ENCODE measurements at regions not wholly inside any gene's neighbourhood (a gene's known extent, or its start where the extent isn't known, plus 50 kb on each side); places are given as distances from the start of the nearest gene placed in this dataset.

- no peak for DNase-seq (ENCODE audit: extremely low read depth, low read depth)
- no peak for TF ChIP-seq CTCF (IDR thresholded peaks at IDR 0.05; ENCODE audit: low read depth, low read length, missing control alignments)
- no peak overlapping the region for H3K4me3 ChIP-seq (replicated peaks; ENCODE audit: low read depth, low read length)
These were observed 52.4 kb upstream of the FICD start for GRCh38 chr12:108462686-108463085.

- no peak for DNase-seq (ENCODE audit: extremely low read depth, low read depth)
- no peak for TF ChIP-seq CTCF (IDR thresholded peaks at IDR 0.05; ENCODE audit: low read depth, low read length, missing control alignments)
- H3K4me3 ChIP-seq (replicated peaks; ENCODE audit: low read depth, low read length): no peak overlapping the region
These were observed 53.9 kb upstream of the FICD start for GRCh38 chr12:108461058-108461660.

GRCh38 chr12:108459149-108459548 is 55.9 kb upstream of the FICD start:
- no peak for DNase-seq (ENCODE audit: extremely low read depth, low read depth)
- no peak for TF ChIP-seq CTCF (IDR thresholded peaks at IDR 0.05; ENCODE audit: low read depth, low read length, missing control alignments)
- H3K4me3 ChIP-seq (replicated peaks; ENCODE audit: low read depth, low read length): no peak overlapping the region

GRCh38 chr12:108457734-108458361 is 57.2 kb upstream of the FICD start:
- TF ChIP-seq CTCF (IDR thresholded peaks at IDR 0.05; ENCODE audit: low read depth, low read length, missing control alignments): no peak
- no peak for DNase-seq (ENCODE audit: extremely low read depth, low read depth)
- no peak overlapping the region for H3K4me3 ChIP-seq (replicated peaks; ENCODE audit: low read depth, low read length)

GRCh38 chr12:108457006-108457733 is 57.9 kb upstream of the FICD start:
- peak; percentile 31 for DNase-seq (ENCODE audit: extremely low read depth, low read depth)
- peak; percentile 67 for TF ChIP-seq CTCF (IDR thresholded peaks at IDR 0.05; ENCODE audit: low read depth, low read length, missing control alignments)
- H3K4me3 ChIP-seq (replicated peaks; ENCODE audit: low read depth, low read length): no peak overlapping the region

- H3K4me3 ChIP-seq (replicated peaks; ENCODE audit: low read depth, low read length): no peak overlapping the region
- DNase-seq (ENCODE audit: extremely low read depth, low read depth): no peak
- TF ChIP-seq CTCF (IDR thresholded peaks at IDR 0.05; ENCODE audit: low read depth, low read length, missing control alignments): no peak
These were observed 59.4 kb upstream of the FICD start for GRCh38 chr12:108455706-108456105.
